H1 (cell line): ENCODE measurements at regions not wholly inside any gene's neighbourhood (a gene's known extent, or its start where the extent isn't known, plus 50 kb on each side); places are given as distances from the start of the nearest gene placed in this dataset.

ENCODE experiments used
- CTCF ChIA-PET: fragments of 300-600 bp; sonication (Branson Sonifier 250); formaldehyde crosslinking; loops from one replicate; lab custom pipeline; 2021; ENCODE audit not compliant: partially characterized antibody; lab: Charles Lee
- POLR2A ChIA-PET: fragments of 300-600 bp; sonication (Branson Sonifier 250); formaldehyde crosslinking; loops from one replicate; lab custom pipeline; 2021; ENCODE audit warnings: inconsistent platforms; ENCODE audit not compliant: partially characterized antibody; lab: Charles Lee
- DNase-seq, 2 experiments: peaks; one replicate each; pipeline versions ENCODE4 v3.0.0 to v3.0.0-alpha.2; 2010 to 2022; ENCODE audit warnings: low spot score in 2 of 2, low read depth in 1 of 2, mixed read lengths in 1 of 2
- FAIRE-seq: peaks from 2 replicates; lab custom pipeline; 2011; peaks lifted over from hg19 to GRCh38; lab: Jason Lieb, UNC
- H2AFZ ChIP-seq: 2 replicates; pipeline ENCODE4 v1.8.1; 2012; ENCODE audit warnings: low read length, inconsistent platforms
- H2AK5ac ChIP-seq: 2 replicates; pipeline ENCODE4 v1.6.1; 2013; ENCODE audit warnings: low read depth, low read length
- H2BK120ac ChIP-seq: replicated peaks from 2 replicates; pipeline ENCODE3; 2013; ENCODE audit warnings: low read depth, low read length, inconsistent platforms
- H2BK12ac ChIP-seq: 2 replicates; pipeline ENCODE4 v1.6.1; 2013; ENCODE audit warnings: low read depth, low read length
- H2BK15ac ChIP-seq: 2 replicates; pipeline ENCODE4 v1.6.1; 2013; ENCODE audit warnings: low read length
- H2BK20ac ChIP-seq: 2 replicates; pipeline ENCODE4 v1.6.1; 2013; ENCODE audit warnings: low read length
- H2BK5ac ChIP-seq: 2 replicates; pipeline ENCODE4 v1.6.1; 2013; ENCODE audit warnings: low read depth, low read length
- H3K14ac ChIP-seq: 2 replicates; pipeline ENCODE4 v1.6.1; 2013; ENCODE audit warnings: inconsistent platforms; ENCODE audit not compliant: insufficient read length
- H3K18ac ChIP-seq: 2 replicates; pipeline ENCODE4 v1.6.1; 2013; ENCODE audit warnings: low read length; ENCODE audit errors: extremely low read depth
- H3K23ac ChIP-seq: 2 replicates; pipeline ENCODE4 v1.6.1; 2013; ENCODE audit warnings: inconsistent platforms; ENCODE audit not compliant: insufficient read length
- H3K23me2 ChIP-seq: 2 replicates; pipeline ENCODE4 v1.6.1; 2013; ENCODE audit warnings: low read depth, low read length
- H3K27ac ChIP-seq: 2 replicates; pipeline ENCODE4 v1.6.1; 2011; ENCODE audit warnings: low read depth, low read length, inconsistent platforms
- H3K27me3 ChIP-seq, 4 experiments: replicated peaks in 1 of 4; 1 replicate in 1 of 4; 2 replicates in 3 of 4; pipeline versions ENCODE4 v1.6.1 to v1.8.1; 2011 to 2013; ENCODE audit warnings: low read length in 3 of 4, mild to moderate bottlenecking in 3 of 4, inconsistent platforms in 2 of 4, mixed read lengths in 2 of 4, moderate library complexity in 1 of 4; ENCODE audit not compliant: control insufficient read depth in 3 of 4, insufficient read depth in 3 of 4; ENCODE audit errors: extremely low read depth in 1 of 4
- H3K36me3 ChIP-seq, 4 experiments: 2 replicates each; pipeline versions ENCODE4 v1.6.1 to v1.8.1; 2011 to 2013; ENCODE audit warnings: mild to moderate bottlenecking in 4 of 4, low read length in 3 of 4, moderate library complexity in 2 of 4, control low read depth in 1 of 4, inconsistent platforms in 1 of 4; ENCODE audit not compliant: insufficient read depth in 4 of 4, control insufficient read depth in 2 of 4
- H3K4ac ChIP-seq: replicated peaks from 2 replicates; pipeline ENCODE3; 2013; ENCODE audit warnings: low read length, low read depth, mixed read lengths, inconsistent platforms; ENCODE audit not compliant: insufficient read length
- H3K4me1 ChIP-seq, 4 experiments: replicated peaks in 1 of 4; 1 replicate in 1 of 4; 2 replicates in 3 of 4; pipeline versions ENCODE4 v1.6.1 to v1.8.1; 2011 to 2013; ENCODE audit warnings: low read length in 3 of 4, inconsistent platforms in 2 of 4, mixed read lengths in 1 of 4; ENCODE audit not compliant: insufficient read depth in 4 of 4, control insufficient read depth in 3 of 4
- H3K4me2 ChIP-seq, 2 experiments: 2 replicates each; pipeline versions ENCODE4 v1.6.1 to v1.8.1; 2011 to 2013; ENCODE audit warnings: low read depth in 2 of 2, low read length in 2 of 2, control low read depth in 1 of 2, inconsistent platforms in 1 of 2, mild to moderate bottlenecking in 1 of 2; ENCODE audit not compliant: insufficient read depth in 1 of 2
- H3K4me3 ChIP-seq, 4 experiments: fragments of 200-600, 300-600 bp in 1 of 4; sonication (generic), shearing (Covaris generic), sonication (Bioruptor Twin) in 1 of 4; 2 replicates each; pipeline versions ENCODE4 v1.5.1 to v1.8.1; 2011 to 2016; ENCODE audit warnings: low read length in 4 of 4, low read depth in 3 of 4, control low read depth in 2 of 4, inconsistent platforms in 2 of 4, mild to moderate bottlenecking in 2 of 4, mixed read lengths in 1 of 4, moderate library complexity in 1 of 4; ENCODE audit not compliant: insufficient read depth in 2 of 4; ENCODE audit errors: extremely low read depth in 1 of 4
- H3K56ac ChIP-seq: replicated peaks from 2 replicates; pipeline ENCODE3; 2013; ENCODE audit warnings: low read depth, mild to moderate bottlenecking, mixed read lengths, low read length, inconsistent platforms; ENCODE audit not compliant: insufficient read length
- H3K79me1 ChIP-seq: 2 replicates; pipeline ENCODE4 v1.6.1; 2013; ENCODE audit warnings: low read depth, low read length, control low read depth
- H3K79me2 ChIP-seq, 2 experiments: 2 replicates each; pipeline versions ENCODE4 v1.6.1 to v1.8.1; 2012 to 2013; ENCODE audit warnings: low read length in 2 of 2, mild to moderate bottlenecking in 2 of 2, inconsistent platforms in 1 of 2; ENCODE audit not compliant: insufficient read depth in 2 of 2, control insufficient read depth in 1 of 2
- H3K9ac ChIP-seq, 4 experiments: replicated peaks in 1 of 4; 1 replicate in 1 of 4; 2 replicates in 3 of 4; pipeline versions ENCODE4 v1.6.1 to v1.8.1; 2011 to 2013; ENCODE audit warnings: low read depth in 3 of 4, low read length in 3 of 4, control low read depth in 2 of 4, mild to moderate bottlenecking in 2 of 4, moderate library complexity in 2 of 4, inconsistent platforms in 1 of 4; ENCODE audit errors: extremely low read depth in 1 of 4
- H3K9me3 ChIP-seq, 2 experiments: 2 replicates each; pipeline versions ENCODE4 v1.6.1 to v1.8.1; 2012 to 2013; ENCODE audit warnings: mild to moderate bottlenecking in 2 of 2, moderate library complexity in 2 of 2, control low read depth in 1 of 2, inconsistent platforms in 1 of 2, low read depth in 1 of 2, low read length in 1 of 2, mixed read lengths in 1 of 2; ENCODE audit not compliant: insufficient read depth in 2 of 2
- H4K20me1 ChIP-seq, 2 experiments: replicated peaks in 1 of 2; 2 replicates each; pipeline versions ENCODE3 to v1.8.1; 2011 to 2013; ENCODE audit warnings: inconsistent platforms in 2 of 2, low read length in 2 of 2, mild to moderate bottlenecking in 1 of 2; ENCODE audit not compliant: insufficient read depth in 2 of 2, control insufficient read depth in 1 of 2
- H4K5ac ChIP-seq: 2 replicates; pipeline ENCODE4 v1.6.1; 2013; ENCODE audit warnings: low read length, low read depth, mixed read lengths, inconsistent platforms; ENCODE audit not compliant: insufficient read length
- H4K8ac ChIP-seq: 2 replicates; pipeline ENCODE4 v1.8.0; 2013; ENCODE audit warnings: mild to moderate bottlenecking, moderate library complexity, low read length, inconsistent platforms; ENCODE audit not compliant: insufficient read depth; ENCODE audit errors: extremely low read depth
- H4K91ac ChIP-seq: replicated peaks from 2 replicates; pipeline ENCODE3; 2013; ENCODE audit warnings: low read length, mixed read lengths, inconsistent platforms; ENCODE audit not compliant: insufficient read length
- ASH2L ChIP-seq: fragments of 200-600, 300-600 bp; sonication (generic); IDR thresholded peaks from one replicate; pipeline ENCODE4 v1.7.1; 2017; ENCODE audit warnings: low read length
- ATF2 ChIP-seq: IDR thresholded peaks from 2 replicates; pipeline ENCODE4 v1.6.1; 2012; ENCODE audit warnings: low read length, inconsistent platforms
- BCL11A ChIP-seq, 2 experiments: IDR thresholded peaks; one replicate each; pipeline ENCODE4 v1.6.1; 2011; ENCODE audit warnings: low read depth in 2 of 2, low read length in 2 of 2, mild to moderate bottlenecking in 2 of 2
- CBX8 ChIP-seq: fragments of 300-800, 300-1000 bp; sonication (generic); IDR thresholded peaks from 2 replicates; pipeline ENCODE4 v1.7.1; 2016; ENCODE audit warnings: low read depth, low read length, borderline replicate concordance
- CEBPB ChIP-seq: IDR thresholded peaks from 2 replicates; pipeline ENCODE4 v1.6.1; 2012; ENCODE audit warnings: low read depth, low read length
- CHD2 ChIP-seq: IDR thresholded peaks from 2 replicates; pipeline ENCODE4 v1.6.1; 2012; ENCODE audit warnings: low read length, improper control_type of control experiment
- EP300 ChIP-seq, 2 experiments: IDR thresholded peaks; 1 replicate in 1 of 2; 2 replicates in 1 of 2; pipeline ENCODE4 v1.6.1; 2011 to 2012; ENCODE audit warnings: low read depth in 2 of 2, low read length in 2 of 2, mild to moderate bottlenecking in 2 of 2, borderline replicate concordance in 1 of 2, inconsistent platforms in 1 of 2, moderate library complexity in 1 of 2
- GTF2F1 ChIP-seq: IDR thresholded peaks from 2 replicates; pipeline ENCODE4 v1.6.1; 2012; ENCODE audit warnings: low read depth, low read length, improper control_type of control experiment, borderline replicate concordance
- KDM4A ChIP-seq: IDR thresholded peaks from one replicate; pipeline ENCODE4 v1.7.1; 2012; ENCODE audit warnings: low read depth, mild to moderate bottlenecking, moderate library complexity, low read length, inconsistent platforms; ENCODE audit not compliant: severe bottlenecking
- POLR2A ChIP-seq, 2 experiments: IDR thresholded peaks; 1 replicate in 1 of 2; 2 replicates in 1 of 2; pipeline ENCODE4 v1.6.1; 2011; ENCODE audit warnings: low read depth in 2 of 2, low read length in 2 of 2, mild to moderate bottlenecking in 2 of 2; ENCODE audit errors: control extremely low read depth in 1 of 2
- POU5F1 ChIP-seq: IDR thresholded peaks from 2 replicates; pipeline ENCODE4 v1.6.1; 2011; ENCODE audit warnings: low read depth, mild to moderate bottlenecking, low read length, moderate library complexity
- RAD21 ChIP-seq, 2 experiments: IDR thresholded peaks in 1 of 2; conservative IDR thresholded peaks in 1 of 2; 2 replicates each; pipeline ENCODE4 v1.6.1; 2011; ENCODE audit warnings: low read depth in 2 of 2, low read length in 2 of 2, improper control_type of control experiment in 1 of 2, inconsistent platforms in 1 of 2, mild to moderate bottlenecking in 1 of 2, moderate library complexity in 1 of 2
- TCF12 ChIP-seq: IDR thresholded peaks from 2 replicates; pipeline ENCODE4 v1.6.1; 2011; ENCODE audit warnings: low read depth, mild to moderate bottlenecking, low read length
- YY1 ChIP-seq: IDR thresholded peaks from 2 replicates; pipeline ENCODE4 v1.6.1; 2011; ENCODE audit warnings: low read depth, mild to moderate bottlenecking, low read length
- WGBS, 2 experiments: shearing (Covaris generic) in 1 of 2; methylation state at CpG; one replicate each; pipeline versions ENCODE4 v1.1.6 to v1.1.7; 2013 to 2015; ENCODE audit warnings: low lambda C conversion rate in 2 of 2, mixed read lengths in 2 of 2, inconsistent platforms in 1 of 2, low coverage in 1 of 2, missing lambda C conversion rate in 1 of 2; ENCODE audit not compliant: insufficient replicate concordance in 2 of 2, insufficient coverage in 1 of 2, insufficient read length in 1 of 2; ENCODE audit errors: extremely low coverage in 1 of 2, missing lambda C conversion rate in 1 of 2; 5-methylcytosine and 5-hydroxymethylcytosine counted together

GRCh38 chr15:97686324-97686723 lies 274.2 kb upstream of the ARRDC4 start:
- no peak overlapping the region for H2BK20ac ChIP-seq
- H3K23me2 ChIP-seq = no peaks in the 10 kb centered on the region; the same call in 1 of the 2 replicates
- no peaks in the 10 kb centered on the region for H3K4me1 ChIP-seq
- no peak overlapping the region for H2AFZ ChIP-seq
- H3K18ac ChIP-seq = no peak overlapping the region
- 100% methylated on average over 2 of the region's 2 CpGs; no CpG with 5 or more reads in 1 of the 2 experiments for WGBS, 2 experiments
- H3K9me3 ChIP-seq = no peaks in the 10 kb centered on the region
- H3K27ac ChIP-seq = no peak overlapping the region
- H3K9ac ChIP-seq = no peak overlapping the region
- ChIA-PET POLR2A (no interaction called here), CTCF (no interaction called here)
- no peak overlapping the region for H3K14ac ChIP-seq
- no peak overlapping the region for H4K5ac ChIP-seq
- H2AK5ac ChIP-seq = no peak overlapping the region
- no peak overlapping the region for H3K4me2 ChIP-seq
- no peak overlapping the region for H4K91ac ChIP-seq
- H3K4ac ChIP-seq = no peak overlapping the region
- no peaks in the 10 kb centered on the region for H4K20me1 ChIP-seq
- no peak overlapping the region for H4K8ac ChIP-seq
- no peak overlapping the region for H2BK12ac ChIP-seq
- no peaks in the 10 kb centered on the region for H3K27me3 ChIP-seq
- H2BK5ac ChIP-seq = no peak overlapping the region
- H2BK15ac ChIP-seq = no peak overlapping the region
- FAIRE-seq = no peak
- TF ChIP-seq YY1 (no peak), BCL11A (IDR thresholded peaks at IDR 0.05; ENCODE audit: low read depth in 2 of 2, low read length in 2 of 2) (no peak), CHD2 (no peak), POLR2A (IDR thresholded peaks at IDR 0.05; ENCODE audit: control extremely low read depth in 1 of 2, low read depth in 2 of 2, low read length in 2 of 2) (no peak), ATF2 (no peak), KDM4A (no peak), GTF2F1 (no peak), CEBPB (no peak), TCF12 (no peak), EP300 (IDR thresholded peaks at IDR 0.05; ENCODE audit: borderline replicate concordance in 1 of 2, low read depth in 2 of 2, low read length in 2 of 2) (no peak), ASH2L (no peak), RAD21 (IDR thresholded peaks at IDR 0.05 in 1 of 2, conservative IDR thresholded peaks at IDR 0.05 in 1 of 2; ENCODE audit: low read depth in 2 of 2, low read length in 2 of 2) (no peak), POU5F1 (no peak), CBX8 (no peak)
- DNase-seq = no peak
- H3K23ac ChIP-seq = no peak overlapping the region
- H2BK120ac ChIP-seq = no peak overlapping the region
- no peaks in the 10 kb centered on the region for H3K79me1 ChIP-seq
- H3K79me2 ChIP-seq = no peaks in the 10 kb centered on the region
- H3K36me3 ChIP-seq = no peaks in the 10 kb centered on the region
- no peak overlapping the region for H3K56ac ChIP-seq
- H3K4me3 ChIP-seq = no peak overlapping the region
